GM12891 (cell line): ENCODE measurements at regions not wholly inside any gene's neighbourhood (a gene's known extent, or its start where the extent isn't known, plus 50 kb on each side); places are given as distances from the start of the nearest gene placed in this dataset.

Source experiments
- DNase-seq: peaks from one replicate; pipeline ENCODE4 v3.0.0; 2011; ENCODE audit warnings: low spot score; ENCODE audit not compliant: insufficient read length
- FAIRE-seq: peaks from 2 replicates; lab custom pipeline; 2011; peaks lifted over from hg19 to GRCh38; lab: Jason Lieb, UNC
- PAX5 ChIP-seq: IDR thresholded peaks from 2 replicates; pipeline ENCODE4 v1.6.1; 2011; ENCODE audit warnings: low read length, moderate library complexity, mild to moderate bottlenecking; ENCODE audit not compliant: insufficient read depth, severe bottlenecking
- POLR2A ChIP-seq: IDR thresholded peaks from 2 replicates; pipeline ENCODE4 v1.6.1; 2011; ENCODE audit warnings: low read depth, low read length, control low read depth
- POLR2AphosphoS5 ChIP-seq: IDR thresholded peaks from 2 replicates; pipeline ENCODE4 v1.6.1; 2011; ENCODE audit warnings: low read depth, low read length, control low read depth
- POU2F2 ChIP-seq: IDR thresholded peaks from 2 replicates; pipeline ENCODE4 v1.6.1; 2011; ENCODE audit warnings: low read depth, mild to moderate bottlenecking, control low read depth, low read length, moderate library complexity
- SPI1 ChIP-seq: IDR thresholded peaks from 2 replicates; pipeline ENCODE4 v1.6.1; 2011; ENCODE audit warnings: low read depth, low read length, control low read depth
- TAF1 ChIP-seq: IDR thresholded peaks from 2 replicates; pipeline ENCODE4 v1.6.1; 2011; ENCODE audit warnings: low read depth, low read length, control low read depth

GRCh38 chr12:126346087-126346486 lies 1280.9 kb downstream of the AACS start:
- FAIRE-seq (no peak), DNase-seq (no peak)
- TF ChIP-seq POLR2A (no peak), TAF1 (no peak), POU2F2 (no peak), SPI1 (no peak), PAX5 (no peak), POLR2AphosphoS5 (no peak)

DNA sequence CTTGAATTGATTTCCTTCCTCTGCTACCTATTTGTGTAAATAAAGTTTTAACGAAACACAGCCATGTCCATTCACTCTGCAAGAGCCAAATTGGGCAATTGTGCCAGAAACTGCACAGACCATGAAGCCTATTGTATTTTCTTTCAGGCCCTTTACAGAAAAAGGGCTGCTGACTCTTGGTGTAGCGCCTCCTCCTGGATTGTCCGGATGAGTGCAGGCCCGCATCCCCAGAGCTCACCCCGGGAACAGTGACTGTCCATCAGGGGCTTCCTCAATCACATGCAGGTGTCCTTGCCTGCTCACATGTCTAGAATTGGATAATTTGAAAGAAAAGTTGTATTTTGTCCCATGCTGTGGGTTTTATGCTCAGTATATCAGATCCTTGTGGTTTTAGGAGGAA lies 1282.2 kb downstream of the AACS start:
- TF ChIP-seq SPI1 (no peak), POLR2A (no peak), POU2F2 (no peak), PAX5 (no peak), TAF1 (no peak), POLR2AphosphoS5 (no peak)
- DNase-seq (no peak), FAIRE-seq (no peak)

DNA sequence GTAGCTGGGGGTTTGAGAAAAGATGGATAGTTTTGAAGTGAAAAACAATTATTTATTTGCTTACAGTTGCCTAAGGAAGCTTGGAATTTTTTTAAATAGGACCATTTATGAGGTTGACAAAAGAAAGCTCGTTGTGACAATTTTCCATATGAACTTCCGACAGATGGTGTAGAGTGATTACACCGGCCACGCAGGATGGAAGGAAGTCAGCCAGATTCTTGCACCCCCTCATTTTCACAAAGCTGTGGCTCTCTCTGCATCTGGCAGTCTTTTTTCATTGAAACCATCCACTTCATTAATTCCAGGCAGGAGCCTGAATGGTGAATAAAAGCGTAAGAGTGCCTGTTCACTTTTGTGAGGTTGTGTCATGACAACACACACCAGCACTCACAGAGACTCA lies 1284.1 kb downstream of the AACS start:
- FAIRE-seq (no peak), DNase-seq (no peak)
- no peak for TF ChIP-seq POLR2A
- TF ChIP-seq PAX5: no peak
- TF ChIP-seq POLR2AphosphoS5: no peak
- no peak for TF ChIP-seq POU2F2
- TF ChIP-seq SPI1: no peak
- TF ChIP-seq TAF1: no peak

- DNase-seq (no peak), FAIRE-seq (no peak)
- TF ChIP-seq TAF1: no peak
- TF ChIP-seq POLR2AphosphoS5: no peak
- TF ChIP-seq PAX5: no peak
- TF ChIP-seq SPI1: no peak
- TF ChIP-seq POU2F2: no peak
- no peak for TF ChIP-seq POLR2A
Measured at GRCh38 chr12:126353604-126354003, 1288.4 kb downstream of the AACS start.

- TF ChIP-seq POLR2AphosphoS5: no peak
- no peak for TF ChIP-seq POU2F2
- no peak for TF ChIP-seq PAX5
- DNase-seq (no peak), FAIRE-seq (no peak)
Measured at GRCh38 chr12:126354633-126355032, 1289.4 kb downstream of the AACS start.

- FAIRE-seq (no peak), DNase-seq (no peak)
- TF ChIP-seq TAF1 (no peak), SPI1 (no peak), POU2F2 (no peak), POLR2A (no peak), PAX5 (no peak), POLR2AphosphoS5 (no peak)
Measured at GRCh38 chr12:126355346-126355745, 1290.1 kb downstream of the AACS start.

GRCh38 chr12:126358806-126359205 lies 1293.6 kb downstream of the AACS start:
- TF ChIP-seq TAF1 (no peak), POLR2AphosphoS5 (no peak), POLR2A (no peak), SPI1 (no peak), POU2F2 (no peak), PAX5 (no peak)
- DNase-seq (no peak), FAIRE-seq (no peak)

DNA sequence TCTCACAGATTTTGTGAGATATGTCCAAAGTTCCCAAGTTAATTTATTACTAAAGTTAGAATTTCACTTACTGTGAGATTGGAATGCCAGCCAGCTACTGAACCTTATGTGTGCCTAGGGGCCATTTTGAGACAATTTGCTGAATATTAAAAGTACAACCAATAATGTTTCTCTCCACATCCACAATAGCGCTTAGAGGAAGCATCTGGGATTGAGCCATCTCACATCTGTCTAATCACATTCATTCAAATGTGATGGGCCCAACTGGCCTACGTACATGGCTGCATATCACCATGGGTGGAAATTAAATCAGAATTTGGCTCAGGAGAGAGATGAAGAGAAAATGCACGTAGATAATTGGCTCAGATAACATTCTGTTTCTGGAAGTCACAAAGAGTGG lies 1294.0 kb downstream of the AACS start:
- no peak for FAIRE-seq
- TF ChIP-seq POLR2AphosphoS5 (no peak), SPI1 (no peak), POU2F2 (no peak), POLR2A (no peak), PAX5 (no peak), TAF1 (no peak)
- no peak for DNase-seq

- TF ChIP-seq POU2F2 (no peak), TAF1 (no peak), POLR2AphosphoS5 (no peak), POLR2A (no peak), SPI1 (no peak), PAX5 (no peak)
- DNase-seq (no peak), FAIRE-seq (no peak)
Measured at GRCh38 chr12:126361804-126362203, 1296.6 kb downstream of the AACS start.

DNA sequence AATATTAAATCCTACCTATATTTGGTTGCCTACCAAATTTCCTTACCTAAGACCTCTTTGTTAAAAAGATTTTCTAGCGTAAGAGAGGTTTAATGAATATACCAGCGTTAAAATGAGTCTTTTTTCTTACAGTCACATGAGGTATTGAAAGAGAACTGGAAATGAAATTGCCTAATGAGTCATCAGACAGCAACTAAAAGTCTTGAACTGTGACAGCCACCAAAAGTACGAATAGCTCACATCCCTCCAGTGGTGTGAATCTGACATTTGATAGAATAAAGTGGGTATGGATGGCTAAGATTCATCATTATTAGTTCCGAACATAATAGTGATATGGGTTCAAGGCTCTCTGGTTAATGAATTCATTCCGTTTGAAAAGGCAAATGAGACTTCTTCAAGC lies 1297.3 kb downstream of the AACS start:
- TF ChIP-seq POLR2A (no peak), POLR2AphosphoS5 (no peak), PAX5 (no peak), TAF1 (no peak), POU2F2 (no peak), SPI1 (no peak; the same call in 1 of the 2 replicates)
- DNase-seq: no peak
- FAIRE-seq: no peak

- FAIRE-seq: no peak
- DNase-seq: no peak
- TF ChIP-seq SPI1 (no peak), TAF1 (no peak), PAX5 (no peak), POLR2AphosphoS5 (no peak), POU2F2 (no peak), POLR2A (no peak)
Measured at GRCh38 chr12:126362964-126363363, 1297.7 kb downstream of the AACS start.
